ENCODE measurements at regions not wholly inside any gene's neighbourhood (a gene's known extent, or its start where the extent isn't known, plus 50 kb on each side); places are given as distances from the start of the nearest gene placed in this dataset.

DNA sequence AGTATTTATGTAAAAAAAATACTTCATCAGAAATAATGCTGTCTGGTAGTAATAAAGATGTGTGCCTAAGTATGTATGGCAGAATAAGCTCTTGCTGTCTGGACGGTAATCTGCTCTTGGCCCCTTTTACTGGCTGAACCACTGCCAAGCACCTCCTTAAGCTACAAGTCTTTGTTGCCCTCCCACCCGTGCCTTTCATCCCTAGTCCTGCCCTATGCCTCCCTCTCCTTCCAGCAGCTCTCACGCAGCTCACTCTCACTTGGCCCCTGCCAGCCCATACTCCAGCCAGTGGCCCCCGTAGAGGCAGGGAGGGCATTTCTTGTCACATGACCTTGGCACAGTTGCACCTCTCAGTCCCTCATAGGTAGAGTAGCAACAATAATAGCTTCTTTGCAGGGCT, 54.5 kb upstream of the NPAS2 start:
- DNase-seq (ENCODE audit: low read depth in 3 of 3), result no peak

DNA sequence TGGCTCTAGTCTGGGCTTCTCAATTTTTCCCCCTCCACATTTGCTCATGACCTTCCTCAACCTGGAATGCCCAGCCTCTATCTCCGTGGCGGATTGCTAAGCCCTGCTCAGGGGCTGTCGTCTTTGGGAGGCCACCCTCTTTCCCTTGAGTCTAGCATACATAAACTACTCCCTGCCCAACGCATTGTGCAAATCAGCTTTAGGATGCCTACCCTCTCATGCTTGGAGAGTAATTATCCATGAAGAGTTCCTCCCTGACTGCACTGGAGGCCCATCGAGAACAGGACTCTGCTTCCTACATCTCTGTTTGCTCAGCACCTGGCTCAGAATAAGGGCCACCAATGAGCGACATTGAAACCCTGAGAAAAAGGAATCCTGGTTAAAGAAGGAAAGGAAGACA, 53.7 kb upstream of the NPAS2 start:
- no peak for DNase-seq (ENCODE audit: low read depth in 3 of 3)

DNA sequence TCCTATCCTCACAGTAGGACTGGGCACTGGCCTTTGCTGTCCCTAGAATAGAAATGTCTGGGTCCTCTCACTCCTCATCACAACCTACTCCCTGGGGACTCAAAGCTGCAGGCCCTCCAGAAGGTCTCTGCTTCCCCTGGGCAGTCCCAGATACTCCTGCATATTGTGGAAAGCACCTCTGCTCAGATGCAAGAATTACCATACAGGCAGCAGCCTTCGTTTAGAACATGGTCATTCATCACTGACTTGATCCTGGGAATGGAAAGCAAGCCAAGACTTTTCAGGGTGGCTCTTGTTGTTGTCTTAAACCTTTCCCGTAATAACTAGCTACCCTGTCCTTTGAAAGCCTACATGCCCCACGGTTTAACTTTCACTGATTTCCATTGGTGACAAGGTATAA, 53.1 kb upstream of the NPAS2 start:
- no peak for DNase-seq (ENCODE audit: low read depth in 3 of 3)

DNA sequence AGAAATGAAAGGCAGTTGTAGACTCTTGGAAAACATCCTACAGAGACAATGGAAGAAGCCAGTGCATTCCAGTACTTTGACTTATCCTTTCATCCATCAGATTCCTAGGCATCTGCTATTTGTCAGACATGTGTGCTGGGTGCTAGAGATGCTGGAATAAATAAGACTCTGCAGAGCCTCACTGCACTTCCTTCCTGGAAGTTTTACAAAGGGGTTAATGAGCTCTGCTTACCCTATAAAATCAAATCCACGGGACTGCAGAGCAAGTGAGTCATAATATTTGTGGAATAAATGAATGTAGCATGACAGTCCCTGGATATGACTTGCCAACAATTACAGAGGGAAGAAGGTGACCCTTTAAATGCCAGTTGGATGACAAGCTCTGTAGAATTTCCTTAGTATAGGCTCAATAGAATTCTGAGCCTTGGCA, 52.7 kb upstream of the NPAS2 start:
- DNase-seq (ENCODE audit: low read depth in 3 of 3), result no peak

DNA sequence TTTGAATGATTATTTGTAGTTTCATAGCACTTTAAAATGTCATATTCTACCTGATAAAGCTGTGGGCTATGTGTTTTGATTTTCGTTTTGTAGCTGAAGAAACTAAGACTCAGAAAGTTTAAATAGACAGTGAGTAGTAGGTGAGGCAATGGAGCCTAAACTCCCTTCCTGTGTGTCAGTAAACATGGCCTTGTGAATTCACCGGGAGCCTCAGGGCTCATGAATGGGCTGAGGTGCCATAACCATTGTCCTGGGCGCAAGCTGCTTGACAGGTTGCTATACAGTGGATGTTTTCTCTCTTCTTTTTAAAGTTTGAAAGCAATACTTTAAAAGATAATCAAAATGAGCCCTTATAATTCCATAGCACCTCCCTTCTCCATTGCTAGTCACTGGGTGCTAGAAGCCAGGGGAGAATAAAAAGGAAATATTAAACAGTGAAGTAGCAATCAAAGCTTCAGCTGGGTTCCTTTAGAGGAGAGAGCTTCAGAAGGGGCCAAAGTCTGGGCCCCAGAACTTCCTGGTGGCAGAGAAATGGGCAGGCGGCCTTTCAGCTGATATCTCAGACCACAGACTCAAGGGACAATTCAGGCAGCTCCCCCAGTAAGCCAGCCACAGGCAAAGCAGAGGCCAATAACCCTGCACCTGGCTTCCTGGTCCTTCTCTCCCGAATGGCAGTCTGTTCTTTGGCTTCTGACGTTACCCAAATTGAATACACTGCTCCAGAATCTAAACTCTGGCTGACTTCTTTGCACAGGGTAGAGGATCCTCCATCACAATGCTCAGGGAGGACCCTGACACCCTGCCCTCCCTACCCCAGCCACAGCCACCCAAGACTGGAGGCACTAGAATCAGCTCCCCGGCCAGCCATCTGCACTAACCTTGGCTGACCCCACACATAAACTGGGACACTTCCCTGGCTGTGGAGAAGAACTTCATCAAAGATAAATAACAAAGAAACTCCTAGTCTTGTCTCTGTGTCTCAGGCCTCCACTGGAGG, 51.8 kb upstream of the NPAS2 start:
- DNase-seq (ENCODE audit: low read depth in 3 of 3), result no peak
